Vagina (tissue), 2 donors: ENCODE measurements at regions not wholly inside any gene's neighbourhood (a gene's known extent, or its start where the extent isn't known, plus 50 kb on each side); places are given as distances from the start of the nearest gene placed in this dataset.

Source experiments
- DNase-seq, 2 donors: peaks; one replicate each; pipeline ENCODE4 v3.0.0-alpha.2; 2017; ENCODE audit errors: extremely low spot score in 2 of 2
- H3K27ac ChIP-seq: fragments of 200-600 bp; sonication (generic); one replicate; pipeline ENCODE4 v1.5.1; 2019
- H3K27me3 ChIP-seq: fragments of 200-600 bp; sonication (generic); one replicate; pipeline ENCODE4 v1.5.1; 2019
- H3K36me3 ChIP-seq, 2 donors: fragments of 200-600 bp; sonication (generic); one replicate each; pipeline ENCODE4 v1.5.1; 2017 to 2019
- H3K4me1 ChIP-seq: fragments of 200-600 bp; sonication (generic); one replicate; pipeline ENCODE4 v1.5.1; 2019
- H3K4me3 ChIP-seq, 2 donors: fragments of 200-600 bp; sonication (generic); 1 replicate in 1 of 2; 2 replicates in 1 of 2; pipeline ENCODE4 v1.5.1; 2016 to 2019
- H3K9me3 ChIP-seq: fragments of 200-600 bp; sonication (generic); one replicate; pipeline ENCODE4 v1.5.1; 2019
- POLR2A ChIP-seq, 2 donors: fragments of 450-650 bp; IDR thresholded peaks; one replicate each; pipeline ENCODE4 v1.6.1; 2017; ENCODE audit warnings: antibody characterized with exemption in 2 of 2, mild to moderate bottlenecking in 2 of 2, moderate library complexity in 2 of 2
- POLR2AphosphoS5 ChIP-seq, 2 donors: sonication (generic); formaldehyde crosslinking; IDR thresholded peaks; one replicate each; pipeline ENCODE4 v1.9.0; 2017; ENCODE audit warnings: antibody characterized with exemption in 2 of 2, mild to moderate bottlenecking in 2 of 2, low read depth in 1 of 2; ENCODE audit not compliant: insufficient read depth in 1 of 2
- intact Hi-C: fragments of 100-400 bp; cut with DNase I; formaldehyde crosslinking; loops from one replicate; pipeline ENCODE4 v1.15.1; 2023
- TF ChIP-seq, protein P1 (sequence below), 3 experiments: fragments of 450-650 bp in 2 of 3; fragments of 200-600 bp in 1 of 3; sonication (generic) in 1 of 3; IDR thresholded peaks; one replicate each; pipeline ENCODE4 v1.5.1; 2017 to 2019; ENCODE audit warnings: antibody characterized with exemption in 3 of 3, mild to moderate bottlenecking in 2 of 3, moderate library complexity in 2 of 3

DNA sequence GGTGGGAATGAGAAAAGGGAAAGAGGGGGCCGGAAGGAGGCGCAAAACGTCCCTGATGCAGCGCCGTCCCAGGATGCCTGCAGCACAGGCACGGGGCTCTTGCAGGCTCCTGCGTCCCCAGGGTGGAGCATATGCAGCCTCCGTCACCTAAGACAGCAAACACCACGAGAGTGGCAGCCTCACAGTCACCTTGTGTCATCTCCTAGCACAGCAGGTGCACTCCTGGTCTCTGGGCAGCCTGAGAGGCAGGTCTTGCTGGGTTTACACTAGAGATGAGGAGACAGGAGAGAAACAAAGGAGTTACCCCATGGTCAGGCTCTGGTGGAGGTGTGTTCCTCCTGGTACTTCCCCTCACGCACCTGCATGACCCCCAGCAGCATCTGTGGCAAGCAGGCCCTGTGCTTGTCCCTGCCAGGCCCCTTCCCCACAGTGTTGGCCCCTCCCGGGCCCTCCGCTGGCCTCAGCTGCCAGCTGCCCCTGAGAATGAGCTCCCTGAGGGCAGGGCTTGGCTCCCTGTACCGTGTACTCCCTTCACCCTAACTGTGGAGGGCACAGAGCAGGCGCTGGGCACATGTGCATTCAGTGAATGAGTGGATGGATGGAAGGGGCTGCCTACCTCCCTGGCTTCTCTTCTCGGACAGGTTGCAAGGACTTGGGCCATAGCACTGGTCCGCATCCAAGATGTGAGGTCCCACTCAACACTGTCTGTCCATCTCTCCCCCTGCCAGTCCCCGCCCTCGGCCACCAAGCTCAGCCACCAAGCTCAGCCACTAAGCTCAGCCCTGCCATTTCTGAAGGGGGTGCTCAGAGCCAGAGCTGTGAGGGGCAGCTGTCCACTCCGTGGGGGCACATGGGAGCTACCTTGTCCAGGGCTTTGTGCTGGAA is 988.6 kb downstream of the BRD1 start:
- Histone ChIP-seq H3K36me3 (no peaks in the 10 kb centered on the region), H3K4me3 (no peak overlapping the region), H3K4me1 (no peaks in the 10 kb centered on the region), H3K27me3 (no peaks in the 10 kb centered on the region), H3K9me3 (no peaks in the 10 kb centered on the region), H3K27ac (no peak overlapping the region)
- intact Hi-C loops = no loop called here
- TF ChIP-seq POLR2AphosphoS5 (IDR thresholded peaks at IDR 0.05; ENCODE audit: insufficient read depth in 1 of 2, low read depth in 1 of 2) (no peak), POLR2A (IDR thresholded peaks at IDR 0.05) (no peak)
- TF ChIP-seq, protein P1, sequence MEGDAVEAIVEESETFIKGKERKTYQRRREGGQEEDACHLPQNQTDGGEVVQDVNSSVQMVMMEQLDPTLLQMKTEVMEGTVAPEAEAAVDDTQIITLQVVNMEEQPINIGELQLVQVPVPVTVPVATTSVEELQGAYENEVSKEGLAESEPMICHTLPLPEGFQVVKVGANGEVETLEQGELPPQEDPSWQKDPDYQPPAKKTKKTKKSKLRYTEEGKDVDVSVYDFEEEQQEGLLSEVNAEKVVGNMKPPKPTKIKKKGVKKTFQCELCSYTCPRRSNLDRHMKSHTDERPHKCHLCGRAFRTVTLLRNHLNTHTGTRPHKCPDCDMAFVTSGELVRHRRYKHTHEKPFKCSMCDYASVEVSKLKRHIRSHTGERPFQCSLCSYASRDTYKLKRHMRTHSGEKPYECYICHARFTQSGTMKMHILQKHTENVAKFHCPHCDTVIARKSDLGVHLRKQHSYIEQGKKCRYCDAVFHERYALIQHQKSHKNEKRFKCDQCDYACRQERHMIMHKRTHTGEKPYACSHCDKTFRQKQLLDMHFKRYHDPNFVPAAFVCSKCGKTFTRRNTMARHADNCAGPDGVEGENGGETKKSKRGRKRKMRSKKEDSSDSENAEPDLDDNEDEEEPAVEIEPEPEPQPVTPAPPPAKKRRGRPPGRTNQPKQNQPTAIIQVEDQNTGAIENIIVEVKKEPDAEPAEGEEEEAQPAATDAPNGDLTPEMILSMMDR (IDR thresholded peaks at IDR 0.05) = no peak
- DNase-seq = no peak

GRCh38 chr22:48838376-48838775 is 989.3 kb downstream of the BRD1 start:
- DNase-seq = no peak
- intact Hi-C loops = no loop called here
- no peaks in the 10 kb centered on the region for H3K36me3 ChIP-seq
- H3K4me1 ChIP-seq = no peaks in the 10 kb centered on the region
- H3K27me3 ChIP-seq = no peaks in the 10 kb centered on the region
- H3K9me3 ChIP-seq = no peaks in the 10 kb centered on the region
- H3K4me3 ChIP-seq = no peak overlapping the region
- TF ChIP-seq POLR2AphosphoS5 (IDR thresholded peaks at IDR 0.05; ENCODE audit: insufficient read depth in 1 of 2, low read depth in 1 of 2) (no peak), POLR2A (IDR thresholded peaks at IDR 0.05) (no peak)
- TF ChIP-seq, protein P1 (IDR thresholded peaks at IDR 0.05) = no peak
- H3K27ac ChIP-seq = no peak overlapping the region

- H3K4me3 ChIP-seq = no peak overlapping the region
- no peaks in the 10 kb centered on the region for H3K9me3 ChIP-seq
- H3K27me3 ChIP-seq = no peaks in the 10 kb centered on the region
- no peaks in the 10 kb centered on the region for H3K4me1 ChIP-seq
- intact Hi-C loops = no loop called here
- no peak overlapping the region for H3K27ac ChIP-seq
- H3K36me3 ChIP-seq = no peaks in the 10 kb centered on the region
- no peak for DNase-seq
- no peak for TF ChIP-seq POLR2AphosphoS5 (IDR thresholded peaks at IDR 0.05; ENCODE audit: insufficient read depth in 1 of 2, low read depth in 1 of 2)
- TF ChIP-seq POLR2A (IDR thresholded peaks at IDR 0.05) = no peak
- TF ChIP-seq, protein P1 (IDR thresholded peaks at IDR 0.05) = no peak
Observed at GRCh38 chr22:48837341-48837935, 990.2 kb downstream of the BRD1 start.

DNA sequence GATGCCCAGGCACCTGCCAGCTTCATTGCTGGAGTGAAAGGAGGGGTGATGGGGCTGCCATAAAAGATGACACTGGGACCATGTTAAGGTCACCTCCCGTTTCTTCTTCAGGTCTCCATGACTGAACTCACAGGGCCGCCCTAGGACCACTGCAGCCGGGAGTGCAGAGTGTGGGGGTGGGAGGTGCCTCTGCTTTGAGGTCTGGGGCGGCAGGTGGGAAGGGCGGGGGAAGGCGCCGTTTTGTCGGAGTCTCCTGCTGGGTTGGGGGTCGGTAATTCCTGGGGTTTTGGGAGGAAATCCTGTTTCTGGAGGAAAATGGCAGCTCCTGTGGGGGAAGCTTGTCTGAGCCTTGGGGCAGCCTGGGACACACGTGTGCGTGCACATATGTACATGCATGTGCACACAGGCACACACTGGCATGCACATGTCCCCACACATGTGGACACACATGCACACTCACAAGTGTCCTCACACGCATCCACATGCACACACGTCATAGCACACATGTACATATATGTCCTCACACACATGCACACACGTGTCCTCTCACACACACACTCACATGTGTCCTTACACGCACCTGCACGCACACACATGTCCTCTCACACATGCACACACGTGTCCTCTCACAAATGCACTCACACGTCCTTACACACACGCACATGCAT is 990.9 kb downstream of the BRD1 start:
- Histone ChIP-seq H3K4me3 (no peak overlapping the region), H3K27me3 (no peaks in the 10 kb centered on the region), H3K9me3 (no peaks in the 10 kb centered on the region), H3K36me3 (no peaks in the 10 kb centered on the region), H3K27ac (no peak overlapping the region), H3K4me1 (no peaks in the 10 kb centered on the region)
- no peak for DNase-seq
- intact Hi-C loops = no loop called here
- TF ChIP-seq, protein P1 (IDR thresholded peaks at IDR 0.05) = no peak
- TF ChIP-seq POLR2A (IDR thresholded peaks at IDR 0.05) (no peak), POLR2AphosphoS5 (IDR thresholded peaks at IDR 0.05; ENCODE audit: insufficient read depth in 1 of 2, low read depth in 1 of 2) (no peak)
